ENCODE measurements at regions not wholly inside any gene's neighbourhood (a gene's known extent, or its start where the extent isn't known, plus 50 kb on each side); places are given as distances from the start of the nearest gene placed in this dataset.
"Not testable (repeated sequence)": the region's sequence is repeated elsewhere in the genome, so short reads cannot be mapped to it uniquely, and the experiment has no call there.

- DNase-seq, result not testable (repeated sequence)
Measured at GRCh38 chr1:120465900-120466299, 51.1 kb downstream of the NBPF8 start.

- not testable (repeated sequence) for DNase-seq
Measured at GRCh38 chr1:120477663-120478062, 62.8 kb downstream of the NBPF8 start.

- not testable (repeated sequence) for DNase-seq
Measured at GRCh38 chr1:120478400-120478799, 63.6 kb downstream of the NBPF8 start.

- not testable (repeated sequence) for DNase-seq
Measured at GRCh38 chr1:120487542-120487941, 72.7 kb downstream of the NBPF8 start.

GRCh38 chr1:120489217-120489616 lies 74.4 kb downstream of the NBPF8 start:
- not testable (repeated sequence) for DNase-seq

- not testable (repeated sequence) for DNase-seq
Measured at GRCh38 chr1:120497145-120497544, 82.3 kb downstream of the NBPF8 start.

- not testable (repeated sequence) for DNase-seq
Measured at GRCh38 chr1:120503284-120503683, 88.4 kb downstream of the NBPF8 start.

- DNase-seq, result not testable (repeated sequence)
Measured at GRCh38 chr1:120506352-120506751, 91.5 kb downstream of the NBPF8 start.

- DNase-seq, result not testable (repeated sequence)
Measured at GRCh38 chr1:120508351-120508750, 93.5 kb downstream of the NBPF8 start.

GRCh38 chr1:120509258-120509657 lies 94.4 kb downstream of the NBPF8 start:
- DNase-seq, result not testable (repeated sequence)

GRCh38 chr1:120513099-120513498 lies 98.3 kb downstream of the NBPF8 start:
- not testable (repeated sequence) for DNase-seq

- DNase-seq, result not testable (repeated sequence)
Measured at GRCh38 chr1:120513531-120513930, 98.7 kb downstream of the NBPF8 start.

GRCh38 chr1:120519196-120519595 lies 104.4 kb downstream of the NBPF8 start:
- DNase-seq, result not testable (repeated sequence)

- not testable (repeated sequence) for DNase-seq
Measured at GRCh38 chr1:120524416-120524815, 109.6 kb downstream of the NBPF8 start.

- not testable (repeated sequence) for DNase-seq
Measured at GRCh38 chr1:120525386-120525785, 110.6 kb downstream of the NBPF8 start.

GRCh38 chr1:120529475-120530089 lies 114.7 kb downstream of the NBPF8 start:
- DNase-seq, result not testable (repeated sequence)

GRCh38 chr1:120531455-120531854 lies 116.6 kb downstream of the NBPF8 start:
- DNase-seq, result not testable (repeated sequence)

GRCh38 chr1:120534361-120535047 lies 119.7 kb downstream of the NBPF8 start:
- not testable (repeated sequence) for DNase-seq

- not testable (repeated sequence) for DNase-seq
Measured at GRCh38 chr1:120535052-120535451, 120.2 kb downstream of the NBPF8 start.

- DNase-seq, result not testable (repeated sequence)
Measured at GRCh38 chr1:120541394-120541793, 126.6 kb downstream of the NBPF8 start.

GRCh38 chr1:120542365-120542764 lies 127.5 kb downstream of the NBPF8 start:
- DNase-seq, result not testable (repeated sequence)

- not testable (repeated sequence) for DNase-seq
Measured at GRCh38 chr1:120542940-120543339, 128.1 kb downstream of the NBPF8 start.

- DNase-seq, result not testable (repeated sequence)
Measured at GRCh38 chr1:120544434-120544833, 129.6 kb downstream of the NBPF8 start.
